ENCODE measurements at regions not wholly inside any gene's neighbourhood (a gene's known extent, or its start where the extent isn't known, plus 50 kb on each side); places are given as distances from the start of the nearest gene placed in this dataset.

GRCh38 chr11:19433791-19434190 lies 193.0 kb upstream of the E2F8 start:
- TF ChIP-seq, protein P1, sequence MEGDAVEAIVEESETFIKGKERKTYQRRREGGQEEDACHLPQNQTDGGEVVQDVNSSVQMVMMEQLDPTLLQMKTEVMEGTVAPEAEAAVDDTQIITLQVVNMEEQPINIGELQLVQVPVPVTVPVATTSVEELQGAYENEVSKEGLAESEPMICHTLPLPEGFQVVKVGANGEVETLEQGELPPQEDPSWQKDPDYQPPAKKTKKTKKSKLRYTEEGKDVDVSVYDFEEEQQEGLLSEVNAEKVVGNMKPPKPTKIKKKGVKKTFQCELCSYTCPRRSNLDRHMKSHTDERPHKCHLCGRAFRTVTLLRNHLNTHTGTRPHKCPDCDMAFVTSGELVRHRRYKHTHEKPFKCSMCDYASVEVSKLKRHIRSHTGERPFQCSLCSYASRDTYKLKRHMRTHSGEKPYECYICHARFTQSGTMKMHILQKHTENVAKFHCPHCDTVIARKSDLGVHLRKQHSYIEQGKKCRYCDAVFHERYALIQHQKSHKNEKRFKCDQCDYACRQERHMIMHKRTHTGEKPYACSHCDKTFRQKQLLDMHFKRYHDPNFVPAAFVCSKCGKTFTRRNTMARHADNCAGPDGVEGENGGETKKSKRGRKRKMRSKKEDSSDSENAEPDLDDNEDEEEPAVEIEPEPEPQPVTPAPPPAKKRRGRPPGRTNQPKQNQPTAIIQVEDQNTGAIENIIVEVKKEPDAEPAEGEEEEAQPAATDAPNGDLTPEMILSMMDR (IDR thresholded peaks at IDR 0.05) = no peak
- TF ChIP-seq POLR2A (IDR thresholded peaks at IDR 0.05) (no peak), EP300 (IDR thresholded peaks at IDR 0.05) (no peak)

All from upper lobe of left lung (tissue), 4 donors.